ENCODE measurements at regions not wholly inside any gene's neighbourhood (a gene's known extent, or its start where the extent isn't known, plus 50 kb on each side); places are given as distances from the start of the nearest gene placed in this dataset.

GRCh38 chr21:28429161-28429560, 563.5 kb downstream of the LTN1 start:
- TF ChIP-seq POLR2AphosphoS5 (IDR thresholded peaks at IDR 0.05; ENCODE audit: insufficient read depth, low read depth, low read length) (no peak), POLR2A (IDR thresholded peaks at IDR 0.05; ENCODE audit: low read depth, low read length) (no peak), MYC (IDR thresholded peaks at IDR 0.05; ENCODE audit: low read depth, low read length) (no peak), JUN (IDR thresholded peaks at IDR 0.05; ENCODE audit: borderline replicate concordance, insufficient read depth, insufficient read length, low read depth) (no peak), FOS (IDR thresholded peaks at IDR 0.05; ENCODE audit: borderline replicate concordance, insufficient read depth, low read length) (no peak)
- no peak overlapping the region for H3K4me3 ChIP-seq (replicated peaks in 1 of 3; ENCODE audit: insufficient read depth in 1 of 3, low read depth in 1 of 3, low read length in 3 of 3)
- no peaks in the 10 kb centered on the region for H3K27me3 ChIP-seq (ENCODE audit: control insufficient read depth in 2 of 2, insufficient read depth in 2 of 2, low read length in 2 of 2)
- no peaks in the 10 kb centered on the region for H3K9me1 ChIP-seq (replicated peaks; ENCODE audit: control insufficient read depth, extremely low read depth, insufficient read depth, low read length)
- ChIA-PET POLR2A (no interaction called here), CTCF (no interaction called here)
- no peak overlapping the region for H3K9ac ChIP-seq (replicated peaks; ENCODE audit: extremely low read depth, insufficient read depth, low read length)
- dilution Hi-C loops (cut with MboI; ENCODE audit: extremely low pct_ligation_motif_present, low sequenced_read_pairs) (no loop called here), intact Hi-C loops (cut with micrococcal nuclease) (no loop called here)
- H3K79me2 ChIP-seq (ENCODE audit: control insufficient read depth, insufficient read depth, low read length), result no peaks in the 10 kb centered on the region
- no peak overlapping the region for H3K4me2 ChIP-seq (ENCODE audit: insufficient read depth, low read length)
- DNase-seq (ENCODE audit: low read depth, low spot score) (no peak), FAIRE-seq (no peak)
- H4K20me1 ChIP-seq (replicated peaks; ENCODE audit: control insufficient read depth, extremely low read depth, insufficient read depth, low read length), result no peaks in the 10 kb centered on the region
- BruUV-seq (replicated peaks), result no TSS peak
- H3K27ac ChIP-seq (ENCODE audit: insufficient read depth, low read depth, low read length), result no peak overlapping the region
- no peaks in the 10 kb centered on the region for H3K9me3 ChIP-seq (replicated peaks; ENCODE audit: control insufficient read depth, insufficient read depth, low read length)
- peaks cover 4% of the 10 kb centered on the region for H3K4me1 ChIP-seq (ENCODE audit: control insufficient read depth, extremely low read depth, insufficient read depth, low read length)
- H2AFZ ChIP-seq (ENCODE audit: low read depth, low read length), result no peak overlapping the region
- no peaks in the 10 kb centered on the region for H3K36me3 ChIP-seq (ENCODE audit: control insufficient read depth in 2 of 2, extremely low read depth in 1 of 2, insufficient read depth in 2 of 2, low read length in 2 of 2)

- no peak overlapping the region for H3K4me2 ChIP-seq (ENCODE audit: insufficient read depth, low read length)
- TF ChIP-seq GATA2 (IDR thresholded peaks at IDR 0.05; ENCODE audit: insufficient read depth, insufficient read length, low read depth, low read length) (no peak), FOS (IDR thresholded peaks at IDR 0.05; ENCODE audit: borderline replicate concordance, insufficient read depth, low read length) (no peak), CTCF (IDR thresholded peaks at IDR 0.05; ENCODE audit: extremely low read depth in 1 of 2, insufficient read depth in 1 of 2, low read depth in 1 of 2, low read length in 2 of 2) (no peak), MAX (IDR thresholded peaks at IDR 0.05; ENCODE audit: insufficient read depth, insufficient read length) (no peak), MYC (IDR thresholded peaks at IDR 0.05; ENCODE audit: low read depth, low read length) (no peak), EZH2 (IDR thresholded peaks at IDR 0.05; ENCODE audit: borderline replicate concordance, low read depth, low read length, severe bottlenecking) (no peak), POLR2A (IDR thresholded peaks at IDR 0.05; ENCODE audit: low read depth, low read length) (no peak), POLR2AphosphoS5 (IDR thresholded peaks at IDR 0.05; ENCODE audit: insufficient read depth, low read depth, low read length) (no peak), JUN (IDR thresholded peaks at IDR 0.05; ENCODE audit: borderline replicate concordance, insufficient read depth, insufficient read length, low read depth) (no peak)
Measured at GRCh38 chr21:28427394-28428022, 565.2 kb downstream of the LTN1 start.

More at GRCh38 chr21:28427394-28428022, 565.2 kb downstream of the LTN1 start:
- dilution Hi-C loops (cut with MboI; ENCODE audit: extremely low pct_ligation_motif_present, low sequenced_read_pairs), result no loop called here
- Histone ChIP-seq H3K9ac (replicated peaks; ENCODE audit: extremely low read depth, insufficient read depth, low read length) (no peak overlapping the region), H3K4me3 (replicated peaks in 1 of 3; ENCODE audit: insufficient read depth in 1 of 3, low read depth in 1 of 3, low read length in 3 of 3) (no peak overlapping the region), H2AFZ (ENCODE audit: low read depth, low read length) (no peak overlapping the region), H3K27ac (ENCODE audit: insufficient read depth, low read depth, low read length) (no peak overlapping the region), H4K20me1 (replicated peaks; ENCODE audit: control insufficient read depth, extremely low read depth, insufficient read depth, low read length) (no peaks in the 10 kb centered on the region), H3K4me1 (ENCODE audit: control insufficient read depth, extremely low read depth, insufficient read depth, low read length) (no peaks in the 10 kb centered on the region), H3K36me3 (ENCODE audit: control insufficient read depth in 2 of 2, extremely low read depth in 1 of 2, insufficient read depth in 2 of 2, low read length in 2 of 2) (no peaks in the 10 kb centered on the region), H3K9me3 (replicated peaks; ENCODE audit: control insufficient read depth, insufficient read depth, low read length) (no peaks in the 10 kb centered on the region), H3K27me3 (ENCODE audit: control insufficient read depth in 2 of 2, insufficient read depth in 2 of 2, low read length in 2 of 2) (no peaks in the 10 kb centered on the region), H3K9me1 (replicated peaks; ENCODE audit: control insufficient read depth, extremely low read depth, insufficient read depth, low read length) (no peaks in the 10 kb centered on the region), H3K79me2 (ENCODE audit: control insufficient read depth, insufficient read depth, low read length) (no peaks in the 10 kb centered on the region)
- CTCF ChIA-PET, result interaction anchor here (1.1 kb wide), 1 partner anchor 22 kb away, joined by 5 read pairs; no protein-coding TSS in a partner anchor
- BruUV-seq (replicated peaks), result no TSS peak
- POLR2A ChIA-PET, result no interaction called here
- intact Hi-C loops (cut with micrococcal nuclease), result no loop called here
- DNase-seq (ENCODE audit: low read depth, low spot score) (no peak), FAIRE-seq (no peak)
